ENCODE measurements at regions not wholly inside any gene's neighbourhood (a gene's known extent, or its start where the extent isn't known, plus 50 kb on each side); places are given as distances from the start of the nearest gene placed in this dataset.

GRCh38 chr2:111656436-111656835 is 227.6 kb downstream of the ANAPC1 start:
- TF ChIP-seq CTCF (IDR thresholded peaks at IDR 0.05): no peak
- TF ChIP-seq POLR2A (IDR thresholded peaks at IDR 0.05): no peak

Measured in thyroid gland (tissue), 4 donors.